ENCODE measurements at regions not wholly inside any gene's neighbourhood (a gene's known extent, or its start where the extent isn't known, plus 50 kb on each side); places are given as distances from the start of the nearest gene placed in this dataset.

- DNase-seq = no peak
Observed at GRCh38 chr2:122357998-122358397, 602.5 kb downstream of the TSN start.

- no peak for DNase-seq
Observed at GRCh38 chr2:122358729-122359128, 603.3 kb downstream of the TSN start.

GRCh38 chr2:122363885-122364284 is 608.4 kb downstream of the TSN start:
- no peak for DNase-seq

DNA sequence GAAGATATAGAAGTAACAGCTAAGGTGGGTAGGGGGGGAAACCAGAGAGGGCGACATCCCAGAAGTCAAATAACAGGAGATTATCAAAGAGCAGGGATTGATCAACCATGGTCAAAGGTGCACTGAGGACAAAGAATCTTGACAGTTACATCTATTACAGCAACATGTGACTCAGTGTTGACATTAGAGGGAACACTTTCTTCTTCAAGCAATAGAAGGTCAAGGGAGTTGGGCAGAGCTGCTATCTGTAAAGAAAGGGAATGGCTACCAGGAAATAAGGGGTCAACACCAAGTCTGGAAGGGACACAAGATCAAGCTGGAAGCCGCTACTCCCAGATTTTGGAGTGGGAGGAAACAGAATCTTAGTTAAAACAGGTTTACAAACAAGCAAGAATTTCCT is 611.0 kb downstream of the TSN start:
- no peak for DNase-seq

- DNase-seq = no peak
Observed at GRCh38 chr2:122366969-122367645, 611.7 kb downstream of the TSN start.

GRCh38 chr2:122367646-122368010 is 612.2 kb downstream of the TSN start:
- DNase-seq = no peak

GRCh38 chr2:122368576-122369243 is 613.3 kb downstream of the TSN start:
- DNase-seq = no peak

DNA sequence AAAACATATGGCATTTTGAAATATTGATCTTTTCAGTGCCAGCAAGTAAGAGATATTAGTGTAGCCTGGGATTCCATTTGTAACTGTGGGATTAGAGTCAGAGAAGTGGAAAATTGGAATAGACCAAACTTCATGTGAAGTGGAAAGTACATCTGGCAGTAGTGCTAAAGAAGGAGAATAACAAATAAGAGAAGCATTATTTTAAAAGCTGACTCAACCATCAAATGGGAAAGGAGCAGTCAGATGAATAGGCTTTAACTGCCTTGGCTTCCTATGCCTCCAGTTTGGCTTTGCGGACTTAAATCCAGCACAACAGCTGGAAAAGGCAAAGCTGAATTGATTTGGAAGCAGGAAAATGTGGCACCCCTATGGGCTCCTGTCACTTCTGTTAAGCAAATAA is 623.1 kb downstream of the TSN start:
- DNase-seq = no peak

GRCh38 chr2:122384768-122385333 is 629.4 kb downstream of the TSN start:
- DNase-seq = no peak

- DNase-seq = no peak
Observed at GRCh38 chr2:122388208-122388607, 632.8 kb downstream of the TSN start.

DNA sequence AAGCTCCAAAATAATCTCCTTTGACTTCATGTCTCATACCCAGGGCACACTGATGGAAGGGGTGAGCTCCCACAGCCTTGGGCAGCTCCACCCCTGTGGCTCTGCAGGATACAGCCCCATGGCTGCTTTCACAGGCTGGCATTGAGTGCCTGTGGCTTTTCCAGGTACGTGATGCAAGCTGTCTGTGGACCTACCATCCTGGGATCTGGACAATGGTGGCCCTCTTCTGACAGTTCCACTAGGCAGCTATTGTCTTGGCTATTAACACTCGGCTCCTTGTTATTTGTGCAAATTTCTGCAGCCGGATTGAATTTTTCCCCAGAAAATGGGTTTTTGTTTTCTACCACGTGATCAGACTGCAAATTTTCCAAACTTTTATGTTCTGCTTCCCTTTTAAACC is 634.2 kb downstream of the TSN start:
- no peak for DNase-seq

DNA sequence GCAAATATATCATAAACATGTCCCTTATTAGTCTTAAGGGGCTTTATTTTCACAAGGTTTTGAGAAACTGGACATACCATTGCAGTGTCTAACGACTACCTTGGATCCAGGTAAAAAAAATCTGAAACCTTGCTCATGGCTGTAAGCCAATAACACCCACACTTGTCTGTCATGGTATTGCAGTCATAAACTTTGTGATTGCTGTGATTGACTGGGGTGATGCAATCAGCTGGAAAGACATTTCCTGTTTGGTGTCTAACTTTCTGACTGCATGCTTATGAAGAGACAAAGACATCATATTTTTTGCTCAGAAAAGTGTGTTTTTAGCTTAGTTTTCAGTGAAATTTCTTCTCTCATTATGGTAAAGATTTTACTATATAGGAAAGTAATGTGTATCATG is 635.0 kb downstream of the TSN start:
- DNase-seq = no peak

DNA sequence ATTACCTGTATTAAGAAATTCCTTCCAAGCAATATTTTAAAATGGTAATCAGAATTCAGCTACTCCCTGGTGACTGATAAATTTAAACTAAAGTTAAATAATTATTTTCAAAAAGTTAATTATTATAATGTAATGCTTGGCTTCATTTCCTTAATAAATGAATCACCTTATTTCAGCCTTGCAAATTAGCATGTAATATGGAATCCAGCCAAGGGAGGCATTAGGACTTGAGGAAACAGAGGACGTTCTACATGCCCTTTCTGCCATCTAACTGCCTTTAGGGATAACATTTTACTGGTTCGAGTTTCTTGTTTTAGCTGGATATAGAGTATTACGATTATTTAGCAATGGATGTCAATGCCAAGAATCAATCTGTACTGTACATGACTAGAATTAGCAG is 636.3 kb downstream of the TSN start:
- no peak for DNase-seq

- DNase-seq = no peak
Observed at GRCh38 chr2:122395687-122396086, 640.2 kb downstream of the TSN start.

DNA sequence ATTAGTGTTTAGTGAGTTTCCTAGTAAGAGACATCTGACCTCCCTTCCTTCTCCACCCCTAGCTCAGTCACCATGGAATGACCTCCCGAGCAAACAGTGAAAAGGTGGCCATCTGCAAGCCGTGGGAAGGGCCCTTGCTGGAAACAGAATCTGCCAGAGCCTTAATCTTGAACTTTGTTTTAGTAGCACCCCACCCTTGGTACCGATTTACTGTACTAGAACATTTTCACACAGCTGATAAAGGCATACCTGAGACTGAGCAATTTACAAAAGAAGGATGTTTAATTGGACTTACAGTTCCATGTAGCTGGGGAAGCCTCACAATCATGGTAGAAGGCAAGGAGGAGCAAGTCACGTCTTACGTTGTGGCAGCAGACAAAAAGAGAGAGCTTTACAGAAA is 655.8 kb downstream of the TSN start:
- DNase-seq = no peak

DNA sequence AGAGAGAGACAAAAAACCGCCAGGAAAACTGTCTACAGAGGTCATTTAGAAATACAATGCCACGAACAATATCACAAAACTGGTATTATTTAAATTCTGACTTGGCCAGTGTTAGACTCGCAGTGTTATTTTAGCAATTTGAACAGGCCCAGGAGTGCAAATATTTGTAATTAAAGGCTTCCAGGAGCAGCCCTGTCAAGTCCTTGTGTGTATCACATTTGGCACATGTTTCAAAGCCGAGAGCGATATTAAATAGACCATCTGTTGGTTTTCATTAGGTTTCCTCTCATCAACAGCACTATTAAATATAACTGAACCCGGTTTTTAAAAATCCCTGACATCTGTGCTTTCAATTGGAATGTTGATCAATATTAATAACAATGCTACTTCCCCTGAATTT is 656.9 kb downstream of the TSN start:
- DNase-seq = no peak

GRCh38 chr2:122414902-122415301 is 659.5 kb downstream of the TSN start:
- DNase-seq = no peak

- DNase-seq = no peak
Observed at GRCh38 chr2:122417114-122417513, 661.7 kb downstream of the TSN start.

GRCh38 chr2:122421775-122422174 is 666.3 kb downstream of the TSN start:
- DNase-seq = no peak

DNA sequence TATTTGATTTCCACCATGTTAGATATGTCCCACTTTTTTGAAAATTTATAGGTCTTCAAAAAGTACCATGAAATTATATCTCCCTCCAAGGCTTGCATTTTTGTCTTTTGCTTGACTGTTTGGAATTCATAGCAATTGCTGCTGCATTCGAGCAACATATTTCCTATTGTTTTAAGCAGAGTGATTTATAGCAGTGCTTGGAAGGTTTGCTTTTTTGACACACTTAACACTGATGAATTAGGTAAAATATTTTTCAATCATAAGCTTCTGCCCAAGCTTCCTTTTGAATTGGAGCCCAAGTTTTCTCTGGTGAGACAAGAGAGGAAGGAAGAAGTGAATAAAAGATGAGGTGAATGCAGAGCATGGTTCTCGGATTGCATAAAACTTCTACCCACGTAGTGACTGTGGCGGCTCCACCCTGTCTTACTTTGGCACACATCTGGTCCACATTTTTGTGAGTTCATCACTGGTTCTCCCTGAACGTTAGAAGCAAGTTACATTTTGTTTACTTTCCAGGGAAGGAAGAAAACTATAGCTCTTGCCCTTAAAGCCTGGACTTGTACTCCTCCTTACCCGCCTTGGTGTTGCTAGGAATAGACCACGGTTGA is 667.0 kb downstream of the TSN start:
- no peak for DNase-seq

DNA sequence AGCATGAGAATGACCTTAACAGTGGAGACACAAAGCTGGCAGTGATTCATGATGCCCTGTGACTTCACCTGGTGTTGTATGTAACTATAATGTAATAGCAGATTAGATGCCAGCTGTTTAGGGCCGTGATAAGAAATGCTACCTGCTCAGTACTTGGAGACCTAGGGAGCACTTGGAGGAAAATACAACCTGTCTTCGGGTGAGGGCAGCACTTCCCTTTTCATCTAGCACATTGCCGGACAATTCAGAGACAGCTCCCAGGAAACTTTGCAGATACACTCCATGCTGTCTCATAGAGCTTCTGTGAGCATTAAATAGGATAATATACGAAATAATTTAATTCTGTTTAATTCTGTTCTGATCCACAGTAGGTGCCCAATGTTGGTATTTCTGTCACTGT is 668.5 kb downstream of the TSN start:
- DNase-seq = no peak

GRCh38 chr2:122433123-122433754 is 677.8 kb downstream of the TSN start:
- DNase-seq = no peak

- DNase-seq = no peak
Observed at GRCh38 chr2:122445003-122445402, 689.6 kb downstream of the TSN start.

- no peak for DNase-seq
Observed at GRCh38 chr2:122446761-122447160, 691.3 kb downstream of the TSN start.
